ENCODE measurements at regions not wholly inside any gene's neighbourhood (a gene's known extent, or its start where the extent isn't known, plus 50 kb on each side); places are given as distances from the start of the nearest gene placed in this dataset.

DNA sequence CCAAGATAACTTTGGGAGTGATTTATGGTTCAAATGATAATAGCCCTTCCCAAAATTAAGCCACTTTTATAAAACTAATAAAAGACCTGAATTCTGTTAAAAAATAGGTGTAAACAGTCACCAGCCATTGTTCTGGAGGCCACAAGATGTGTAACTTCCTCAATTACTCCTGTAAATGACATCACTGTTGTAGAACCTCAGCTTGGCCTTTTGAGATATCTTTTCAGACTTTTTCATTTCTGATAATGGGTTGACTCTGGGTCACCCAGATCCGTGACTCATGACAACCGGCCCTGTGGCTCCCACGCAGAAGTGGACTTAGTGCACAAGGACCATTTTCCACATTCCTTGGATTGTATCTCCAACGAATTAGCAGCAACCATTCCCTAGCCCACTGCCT, 106.6 kb downstream of the DKK1 start:
- H3K4me3 ChIP-seq (ENCODE audit: low read depth, low read length) = no peak overlapping the region
- TF ChIP-seq, protein P1, sequence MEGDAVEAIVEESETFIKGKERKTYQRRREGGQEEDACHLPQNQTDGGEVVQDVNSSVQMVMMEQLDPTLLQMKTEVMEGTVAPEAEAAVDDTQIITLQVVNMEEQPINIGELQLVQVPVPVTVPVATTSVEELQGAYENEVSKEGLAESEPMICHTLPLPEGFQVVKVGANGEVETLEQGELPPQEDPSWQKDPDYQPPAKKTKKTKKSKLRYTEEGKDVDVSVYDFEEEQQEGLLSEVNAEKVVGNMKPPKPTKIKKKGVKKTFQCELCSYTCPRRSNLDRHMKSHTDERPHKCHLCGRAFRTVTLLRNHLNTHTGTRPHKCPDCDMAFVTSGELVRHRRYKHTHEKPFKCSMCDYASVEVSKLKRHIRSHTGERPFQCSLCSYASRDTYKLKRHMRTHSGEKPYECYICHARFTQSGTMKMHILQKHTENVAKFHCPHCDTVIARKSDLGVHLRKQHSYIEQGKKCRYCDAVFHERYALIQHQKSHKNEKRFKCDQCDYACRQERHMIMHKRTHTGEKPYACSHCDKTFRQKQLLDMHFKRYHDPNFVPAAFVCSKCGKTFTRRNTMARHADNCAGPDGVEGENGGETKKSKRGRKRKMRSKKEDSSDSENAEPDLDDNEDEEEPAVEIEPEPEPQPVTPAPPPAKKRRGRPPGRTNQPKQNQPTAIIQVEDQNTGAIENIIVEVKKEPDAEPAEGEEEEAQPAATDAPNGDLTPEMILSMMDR (IDR thresholded peaks at IDR 0.05; ENCODE audit: low read depth, low read length) = no peak

GRCh38 chr10:52423369-52423768, 109.3 kb downstream of the DKK1 start:
- TF ChIP-seq, protein P1 (IDR thresholded peaks at IDR 0.05; ENCODE audit: low read depth, low read length) = no peak
- H3K4me3 ChIP-seq (ENCODE audit: low read depth, low read length) = no peak overlapping the region

DNA sequence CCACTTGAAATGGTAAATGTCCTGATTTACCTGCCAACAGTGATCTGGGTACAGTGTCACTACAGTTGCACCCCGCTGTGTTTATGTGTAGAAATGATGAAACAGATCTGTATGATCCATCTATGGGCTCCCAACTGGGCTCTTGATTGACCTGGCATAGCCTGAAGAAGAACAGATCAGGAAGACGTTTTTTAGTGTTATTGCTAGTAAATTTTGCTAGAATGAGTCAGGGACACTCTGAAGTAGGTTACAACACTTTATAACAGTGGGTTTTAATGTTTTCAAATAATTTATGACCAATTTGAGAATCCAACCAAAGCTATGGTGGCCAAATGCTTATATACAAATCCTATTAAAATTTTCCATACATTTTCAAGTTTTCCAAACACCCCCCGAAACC, 110.3 kb downstream of the DKK1 start:
- TF ChIP-seq, protein P1 (IDR thresholded peaks at IDR 0.05; ENCODE audit: low read depth, low read length) = no peak
- no peak overlapping the region for H3K4me3 ChIP-seq (ENCODE audit: low read depth, low read length)

DNA sequence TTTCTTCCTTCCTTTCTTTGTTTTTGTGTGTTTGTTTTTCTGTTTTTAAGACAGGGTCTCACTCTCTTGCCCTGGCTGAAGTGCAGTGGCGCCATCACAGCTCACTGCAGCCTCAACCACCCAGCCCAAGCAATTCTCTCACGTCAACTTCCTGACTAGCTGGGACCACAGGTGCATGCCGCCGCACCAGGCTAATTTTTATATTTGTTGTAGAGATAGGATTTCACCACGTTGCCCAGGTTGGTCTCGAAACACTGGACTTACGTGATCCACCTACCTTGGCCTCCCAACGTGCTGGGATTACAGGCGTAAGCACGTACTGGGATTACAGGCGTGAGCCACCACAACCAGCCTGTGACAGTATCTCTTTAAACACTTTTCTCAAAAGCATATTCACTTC, 120.7 kb downstream of the DKK1 start:
- TF ChIP-seq, protein P1 (IDR thresholded peaks at IDR 0.05; ENCODE audit: low read depth, low read length) = no peak
- no peak overlapping the region for H3K4me3 ChIP-seq (ENCODE audit: low read depth, low read length)

DNA sequence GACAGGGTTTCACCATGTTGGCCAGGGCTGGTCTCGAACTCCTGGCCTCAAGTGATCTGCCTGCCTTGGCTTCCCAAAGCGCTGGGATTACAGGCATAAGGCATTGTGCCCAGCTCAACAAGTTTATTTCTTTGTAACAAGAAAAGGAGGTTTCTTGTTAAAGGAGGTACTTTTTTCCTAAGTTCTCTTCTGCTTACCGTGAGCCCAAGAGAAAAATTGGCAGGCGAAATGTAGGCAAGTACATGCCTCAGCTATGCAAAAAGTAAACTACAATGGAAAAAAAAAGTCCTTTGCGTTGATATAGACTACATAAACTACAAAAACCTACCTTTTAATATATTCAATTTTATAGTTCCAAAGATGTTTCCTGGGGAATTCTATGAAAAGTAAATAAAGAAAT, 122.6 kb downstream of the DKK1 start:
- H3K4me3 ChIP-seq (ENCODE audit: low read depth, low read length) = no peak overlapping the region
- TF ChIP-seq, protein P1 (IDR thresholded peaks at IDR 0.05; ENCODE audit: low read depth, low read length) = no peak

DNA sequence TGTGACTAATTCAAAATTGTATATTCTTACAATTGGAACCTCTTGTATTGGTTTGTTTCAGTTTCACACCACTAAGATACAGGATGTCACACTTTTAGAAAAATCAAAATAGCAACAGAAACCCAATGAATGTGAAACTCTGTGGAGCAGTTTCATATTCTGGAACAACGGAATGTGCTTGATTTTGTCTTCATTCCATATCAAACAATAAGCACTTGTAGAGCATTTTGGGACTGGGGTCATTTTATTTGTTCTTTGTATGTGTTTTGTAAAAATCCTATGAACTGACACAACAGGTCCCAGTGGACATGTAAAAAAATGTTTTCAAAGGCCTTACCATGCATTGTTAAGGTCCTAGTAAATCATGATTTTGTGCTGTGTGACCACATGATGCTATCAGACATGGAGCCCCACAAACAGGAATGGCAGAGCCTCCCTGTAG, 123.1 kb downstream of the DKK1 start:
- TF ChIP-seq, protein P1 (IDR thresholded peaks at IDR 0.05; ENCODE audit: low read depth, low read length) = no peak
- H3K4me3 ChIP-seq (ENCODE audit: low read depth, low read length) = no peak overlapping the region

DNA sequence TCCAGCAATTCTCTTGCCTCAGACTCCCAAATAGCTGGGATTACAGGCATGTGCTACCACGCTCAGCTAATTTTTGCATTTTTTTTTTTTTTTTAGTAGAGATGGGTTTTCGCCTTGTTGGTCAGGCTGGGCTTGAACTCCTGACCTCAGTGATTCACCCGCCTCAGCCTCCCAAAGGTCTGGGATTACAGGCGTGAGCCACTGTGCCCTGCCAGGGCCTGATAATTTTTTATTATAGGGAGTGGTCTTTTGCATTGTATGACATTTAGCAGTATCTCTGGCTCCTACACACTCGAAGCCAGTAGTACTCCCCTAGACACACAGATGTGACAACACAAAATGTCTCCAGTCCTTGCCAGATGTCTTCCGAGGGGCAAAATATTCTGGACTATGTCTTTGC, 124.0 kb downstream of the DKK1 start:
- no peak overlapping the region for H3K4me3 ChIP-seq (ENCODE audit: low read depth, low read length)
- TF ChIP-seq, protein P1 (IDR thresholded peaks at IDR 0.05; ENCODE audit: low read depth, low read length) = no peak
